ENCODE measurements at regions not wholly inside any gene's neighbourhood (a gene's known extent, or its start where the extent isn't known, plus 50 kb on each side); places are given as distances from the start of the nearest gene placed in this dataset.

GRCh38 chr18:52277785-52278184 lies 62.2 kb upstream of the DCC start:
- intact Hi-C loops (cut with micrococcal nuclease) = no loop called here
- DNase-seq (ENCODE audit: low read depth, low spot score) = no peak
- Histone ChIP-seq H2AFZ (ENCODE audit: low read depth, low read length, poor library complexity, severe bottlenecking) (no peak overlapping the region), H3K36me3 (ENCODE audit: control insufficient read depth in 1 of 2, insufficient read depth in 2 of 2, low read length in 2 of 2) (no peaks in the 10 kb centered on the region), H3K4me2 (ENCODE audit: low read length) (no peak overlapping the region), H3K9me3 (ENCODE audit: control insufficient read depth in 1 of 2, insufficient read depth in 1 of 2, low read depth in 1 of 2, low read length in 2 of 2) (peaks cover 4 to 14% of the 10 kb centered on the region in 2 experiments; a peak in 2 of 4 replicates), H3K4me1 (ENCODE audit: control insufficient read depth in 1 of 2, insufficient read depth in 2 of 2, low read length in 2 of 2) (no peaks in the 10 kb centered on the region), H3K4me3 (replicated peaks in 1 of 2; ENCODE audit: low read depth in 1 of 2, low read length in 2 of 2) (no peak overlapping the region), H3K9ac (ENCODE audit: low read length) (no peak overlapping the region), H3K27ac (ENCODE audit: low read depth, low read length) (no peak overlapping the region), H4K20me1 (ENCODE audit: insufficient read depth) (no peaks in the 10 kb centered on the region), H3K9me2 (ENCODE audit: insufficient read depth) (no peaks in the 10 kb centered on the region), H3K79me2 (ENCODE audit: insufficient read depth, low read length) (no peaks in the 10 kb centered on the region), H3K27me3 (ENCODE audit: insufficient read depth, low read length) (no peaks in the 10 kb centered on the region)
- ChIA-PET POLR2A (no interaction called here), RAD21 (ENCODE audit: low non-redundant PET in 1 of 2, low total read pairs in 2 of 2, uncharacterized antibody in 2 of 2, unreplicated experiment in 2 of 2) (no interaction called here), CTCF (no interaction called here)
- TF ChIP-seq JUND (IDR thresholded peaks at IDR 0.05) (no peak), SIN3A (IDR thresholded peaks at IDR 0.05; ENCODE audit: low read depth) (no peak), REST (IDR thresholded peaks at IDR 0.05; ENCODE audit: low read depth) (no peak), EZH2 (IDR thresholded peaks at IDR 0.05) (no peak), ATF3 (IDR thresholded peaks at IDR 0.05) (no peak), FOSL1 (IDR thresholded peaks at IDR 0.05; ENCODE audit: low read depth) (no peak)
- BruUV-seq (replicated peaks) = no TSS peak
- ATAC-seq = no peak

GRCh38 chr18:52278191-52278590 lies 61.8 kb upstream of the DCC start:
- ATAC-seq (no peak), DNase-seq (ENCODE audit: low read depth, low spot score) (no peak)
- no peaks in the 10 kb centered on the region for H3K9me2 ChIP-seq (ENCODE audit: insufficient read depth)
- H3K4me1 ChIP-seq (ENCODE audit: control insufficient read depth in 1 of 2, insufficient read depth in 2 of 2, low read length in 2 of 2) = no peaks in the 10 kb centered on the region
- no peak overlapping the region for H2AFZ ChIP-seq (ENCODE audit: low read depth, low read length, poor library complexity, severe bottlenecking)
- RAD21 ChIA-PET (ENCODE audit: low non-redundant PET in 1 of 2, low total read pairs in 2 of 2, uncharacterized antibody in 2 of 2, unreplicated experiment in 2 of 2) = no interaction called here
- H3K9ac ChIP-seq (ENCODE audit: low read length) = no peak overlapping the region
- CTCF ChIA-PET = no interaction called here
- H3K27me3 ChIP-seq (ENCODE audit: insufficient read depth, low read length) = no peaks in the 10 kb centered on the region
- intact Hi-C loops (cut with micrococcal nuclease) = no loop called here
- peaks cover 4 to 17% of the 10 kb centered on the region in 2 experiments; a peak in 2 of 4 replicates for H3K9me3 ChIP-seq (ENCODE audit: control insufficient read depth in 1 of 2, insufficient read depth in 1 of 2, low read depth in 1 of 2, low read length in 2 of 2)
- BruUV-seq (replicated peaks) = no TSS peak
- no peak overlapping the region for H3K4me3 ChIP-seq (replicated peaks in 1 of 2; ENCODE audit: low read depth in 1 of 2, low read length in 2 of 2)
- H3K4me2 ChIP-seq (ENCODE audit: low read length) = no peak overlapping the region
- H3K27ac ChIP-seq (ENCODE audit: low read depth, low read length) = no peak overlapping the region
- H3K36me3 ChIP-seq (ENCODE audit: control insufficient read depth in 1 of 2, insufficient read depth in 2 of 2, low read length in 2 of 2) = no peaks in the 10 kb centered on the region
- H4K20me1 ChIP-seq (ENCODE audit: insufficient read depth) = no peaks in the 10 kb centered on the region
- no peak for TF ChIP-seq TCF7L2 (IDR thresholded peaks at IDR 0.05; ENCODE audit: borderline replicate concordance, extremely low read depth, insufficient read depth, insufficient read length)
- no peak for TF ChIP-seq CBX3 (IDR thresholded peaks at IDR 0.05; ENCODE audit: low read depth)
- TF ChIP-seq SRF (IDR thresholded peaks at IDR 0.05; ENCODE audit: low read depth) = no peak
- no peaks in the 10 kb centered on the region for H3K79me2 ChIP-seq (ENCODE audit: insufficient read depth, low read length)
- POLR2A ChIA-PET = no interaction called here

Measured in HCT116 (cell line).